Kidney epithelial cell (primary cell): ENCODE measurements at regions not wholly inside any gene's neighbourhood (a gene's known extent, or its start where the extent isn't known, plus 50 kb on each side); places are given as distances from the start of the nearest gene placed in this dataset.

Source experiments
- DNase-seq: peaks from one replicate; pipeline ENCODE4 v3.0.0-alpha.2; 2010; ENCODE audit warnings: low read depth
- H3K27me3 ChIP-seq: 2 replicates; pipeline ENCODE4 v1.6.0; 2011; ENCODE audit warnings: low read length; ENCODE audit not compliant: control insufficient read depth, insufficient read depth
- H3K36me3 ChIP-seq: 2 replicates; pipeline ENCODE4 v1.5.1; 2011; ENCODE audit warnings: low read length; ENCODE audit not compliant: control insufficient read depth, insufficient read depth
- H3K4me3 ChIP-seq: 2 replicates; pipeline ENCODE4 v1.5.1; 2011; ENCODE audit warnings: low read depth, mild to moderate bottlenecking, control low read depth, low read length
- TF ChIP-seq, protein P1 (sequence below): IDR thresholded peaks from 2 replicates; pipeline ENCODE4 v1.5.1; 2011; ENCODE audit warnings: mild to moderate bottlenecking, moderate library complexity, low read length, control low read depth, inconsistent platforms; ENCODE audit not compliant: insufficient read depth, poor library complexity, severe bottlenecking

DNA sequence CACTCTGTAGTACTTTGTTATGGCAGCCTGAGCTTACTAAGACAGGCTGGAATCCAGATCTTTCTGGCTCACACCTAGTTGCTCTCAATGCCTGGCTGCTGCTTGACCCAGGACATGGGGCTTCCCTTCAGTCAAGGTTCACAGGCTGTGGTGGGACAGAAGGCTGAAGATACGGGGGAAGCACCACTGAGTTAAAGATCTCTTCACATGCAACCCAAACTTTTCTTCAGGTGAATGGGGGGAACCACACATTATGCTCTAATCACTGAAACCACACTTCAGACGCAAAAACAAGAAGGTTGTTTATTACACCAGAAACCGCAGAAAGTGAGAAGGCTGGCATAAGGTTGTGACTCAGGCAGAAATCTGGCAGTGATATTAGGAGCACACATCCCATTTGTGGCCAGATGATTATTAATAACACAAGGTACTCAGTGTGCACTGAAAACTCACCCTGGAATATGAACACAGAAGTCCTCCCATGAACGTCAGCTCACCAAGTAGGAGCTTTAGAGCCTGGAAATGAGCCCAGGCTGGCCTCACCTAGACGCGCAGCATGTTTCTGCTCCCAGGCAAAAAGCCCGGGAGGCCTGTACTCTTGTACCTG lies 230.5 kb upstream of the CHRNA7 start:
- H3K36me3 ChIP-seq, result no peaks in the 10 kb centered on the region
- DNase-seq, result no peak
- TF ChIP-seq, protein P1, sequence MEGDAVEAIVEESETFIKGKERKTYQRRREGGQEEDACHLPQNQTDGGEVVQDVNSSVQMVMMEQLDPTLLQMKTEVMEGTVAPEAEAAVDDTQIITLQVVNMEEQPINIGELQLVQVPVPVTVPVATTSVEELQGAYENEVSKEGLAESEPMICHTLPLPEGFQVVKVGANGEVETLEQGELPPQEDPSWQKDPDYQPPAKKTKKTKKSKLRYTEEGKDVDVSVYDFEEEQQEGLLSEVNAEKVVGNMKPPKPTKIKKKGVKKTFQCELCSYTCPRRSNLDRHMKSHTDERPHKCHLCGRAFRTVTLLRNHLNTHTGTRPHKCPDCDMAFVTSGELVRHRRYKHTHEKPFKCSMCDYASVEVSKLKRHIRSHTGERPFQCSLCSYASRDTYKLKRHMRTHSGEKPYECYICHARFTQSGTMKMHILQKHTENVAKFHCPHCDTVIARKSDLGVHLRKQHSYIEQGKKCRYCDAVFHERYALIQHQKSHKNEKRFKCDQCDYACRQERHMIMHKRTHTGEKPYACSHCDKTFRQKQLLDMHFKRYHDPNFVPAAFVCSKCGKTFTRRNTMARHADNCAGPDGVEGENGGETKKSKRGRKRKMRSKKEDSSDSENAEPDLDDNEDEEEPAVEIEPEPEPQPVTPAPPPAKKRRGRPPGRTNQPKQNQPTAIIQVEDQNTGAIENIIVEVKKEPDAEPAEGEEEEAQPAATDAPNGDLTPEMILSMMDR, result no peak

DNA sequence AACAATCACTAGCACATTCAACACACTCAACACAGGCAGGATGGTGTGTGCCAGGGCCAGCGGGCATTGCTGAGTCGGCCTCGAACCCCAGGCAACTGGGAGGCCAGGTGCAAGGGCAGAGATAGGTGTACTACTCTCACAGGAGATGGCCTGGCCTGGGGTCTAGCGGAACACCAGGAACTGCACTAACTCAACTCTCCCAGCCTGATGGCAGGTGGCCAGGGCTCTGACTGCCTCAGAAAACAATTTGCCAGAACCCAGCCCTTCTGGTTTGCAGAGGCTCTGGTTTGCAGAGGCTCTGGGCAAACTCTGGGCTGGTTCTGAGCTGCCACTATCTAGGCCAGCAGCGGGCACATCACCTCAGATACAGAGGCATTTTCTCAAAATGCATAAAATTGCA lies 229.2 kb upstream of the CHRNA7 start:
- no peak overlapping the region for H3K4me3 ChIP-seq
- no peak for DNase-seq
- TF ChIP-seq, protein P1, result no peak

More for the DNA sequence above, 230.5 kb upstream of the CHRNA7 start:
- H3K4me3 ChIP-seq, result no peak overlapping the region
- H3K27me3 ChIP-seq, result no peaks in the 10 kb centered on the region

DNA sequence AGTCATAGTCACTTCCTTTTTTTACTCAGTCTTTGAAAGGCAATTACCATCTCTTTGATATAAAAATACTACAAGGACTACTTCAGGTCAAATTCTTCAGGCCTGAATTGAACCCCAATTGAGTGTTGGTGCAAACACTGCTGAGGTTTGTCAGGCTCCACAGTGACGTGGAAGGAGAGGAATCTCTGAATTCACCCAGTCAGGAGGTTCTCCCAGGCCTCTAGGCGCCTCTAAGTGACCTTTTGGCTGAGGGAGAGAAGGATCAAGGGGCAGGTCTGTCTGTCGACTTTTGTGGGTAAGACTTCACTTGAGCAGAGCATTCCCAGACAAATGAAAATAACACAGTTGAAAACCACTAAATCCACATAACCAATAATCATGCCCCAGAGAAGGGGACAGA lies 227.6 kb upstream of the CHRNA7 start:
- Histone ChIP-seq H3K36me3 (no peaks in the 10 kb centered on the region), H3K4me3 (no peak overlapping the region), H3K27me3 (no peaks in the 10 kb centered on the region)
- TF ChIP-seq, protein P1, result no peak
- no peak for DNase-seq

More for the DNA sequence above, 229.2 kb upstream of the CHRNA7 start:
- Histone ChIP-seq H3K36me3 (no peaks in the 10 kb centered on the region), H3K27me3 (no peaks in the 10 kb centered on the region)

DNA sequence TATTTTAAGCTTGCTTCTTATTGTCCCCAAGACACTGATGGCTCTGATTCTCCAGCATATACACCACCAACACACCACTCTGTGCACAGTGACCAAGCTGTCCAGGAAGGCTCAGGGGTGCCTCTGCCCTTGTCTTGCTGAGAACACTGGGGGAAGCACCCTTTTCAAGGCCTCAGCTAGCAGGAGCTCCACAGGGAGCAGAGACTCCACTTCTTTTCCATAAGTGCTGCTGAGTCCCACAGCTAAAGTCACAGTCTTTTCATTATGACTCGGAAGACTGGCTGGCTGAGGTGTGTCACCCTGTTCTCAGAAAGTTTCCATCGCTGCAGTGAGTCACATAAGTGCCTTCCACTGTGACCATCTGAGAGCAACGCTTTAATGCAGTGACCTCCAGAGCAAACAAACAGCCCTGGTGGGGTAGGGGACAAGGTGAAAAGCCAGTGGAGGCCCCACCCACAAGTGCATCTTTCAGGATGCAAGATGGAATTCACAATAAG lies 226.9 kb upstream of the CHRNA7 start:
- Histone ChIP-seq H3K27me3 (no peaks in the 10 kb centered on the region), H3K4me3 (no peak overlapping the region), H3K36me3 (no peaks in the 10 kb centered on the region)
- TF ChIP-seq, protein P1, result no peak
- no peak for DNase-seq

DNA sequence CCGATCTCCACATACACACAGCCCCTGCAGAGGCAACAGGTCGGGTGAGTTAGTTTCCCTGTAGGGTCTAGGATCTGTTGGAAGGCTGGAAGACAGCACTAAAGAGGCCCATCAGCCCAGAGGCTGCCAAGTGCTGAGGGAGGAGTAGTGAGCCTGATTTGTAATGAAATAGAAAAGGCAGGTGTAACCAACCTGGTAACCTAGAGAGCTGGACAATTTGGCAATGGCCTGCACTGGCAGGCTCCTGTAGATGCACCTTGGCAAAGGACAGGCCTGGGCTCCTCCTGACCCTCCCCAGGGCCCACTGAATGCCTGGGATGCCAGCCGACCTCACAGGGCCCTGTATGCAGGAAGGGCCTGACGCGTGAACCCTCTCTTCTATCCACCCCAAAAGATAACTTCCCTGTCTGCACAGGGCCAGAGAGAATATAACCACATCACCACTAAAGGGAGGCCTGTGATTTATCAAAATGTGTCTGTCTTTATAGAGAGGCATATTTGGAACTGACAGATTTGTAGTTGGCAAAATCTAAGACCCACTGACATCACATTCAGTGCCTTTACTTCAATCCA lies 225.1 kb upstream of the CHRNA7 start:
- H3K4me3 ChIP-seq, result no peak overlapping the region
- TF ChIP-seq, protein P1, result no peak
- no peak for DNase-seq
- H3K27me3 ChIP-seq, result no peaks in the 10 kb centered on the region
- no peaks in the 10 kb centered on the region for H3K36me3 ChIP-seq

DNA sequence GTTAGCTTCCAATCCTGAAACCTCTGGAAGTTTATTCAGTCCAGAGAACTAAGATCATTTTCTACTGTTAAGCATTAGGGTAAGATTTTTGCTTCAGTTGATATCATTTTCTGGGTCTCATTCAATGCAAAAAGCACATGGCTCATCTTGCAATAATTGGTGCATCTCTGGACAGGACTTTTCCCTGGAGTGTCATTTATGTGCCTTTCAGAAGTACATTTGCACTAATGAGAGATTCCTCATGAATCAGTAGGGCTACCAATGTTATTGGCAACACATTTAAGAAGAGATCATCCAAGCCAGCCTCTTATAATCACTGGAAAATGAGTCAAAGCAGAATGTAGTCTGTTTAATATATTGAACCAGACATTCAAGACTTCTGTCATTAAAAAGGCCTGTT lies 224.2 kb upstream of the CHRNA7 start:
- DNase-seq, result no peak
- Histone ChIP-seq H3K27me3 (no peaks in the 10 kb centered on the region), H3K4me3 (no peak overlapping the region), H3K36me3 (no peaks in the 10 kb centered on the region)
- TF ChIP-seq, protein P1, result no peak
